ENCODE measurements at regions not wholly inside any gene's neighbourhood (a gene's known extent, or its start where the extent isn't known, plus 50 kb on each side); places are given as distances from the start of the nearest gene placed in this dataset.
"Not testable (repeated sequence)": the region's sequence is repeated elsewhere in the genome, so short reads cannot be mapped to it uniquely, and the experiment has no call there.

DNA sequence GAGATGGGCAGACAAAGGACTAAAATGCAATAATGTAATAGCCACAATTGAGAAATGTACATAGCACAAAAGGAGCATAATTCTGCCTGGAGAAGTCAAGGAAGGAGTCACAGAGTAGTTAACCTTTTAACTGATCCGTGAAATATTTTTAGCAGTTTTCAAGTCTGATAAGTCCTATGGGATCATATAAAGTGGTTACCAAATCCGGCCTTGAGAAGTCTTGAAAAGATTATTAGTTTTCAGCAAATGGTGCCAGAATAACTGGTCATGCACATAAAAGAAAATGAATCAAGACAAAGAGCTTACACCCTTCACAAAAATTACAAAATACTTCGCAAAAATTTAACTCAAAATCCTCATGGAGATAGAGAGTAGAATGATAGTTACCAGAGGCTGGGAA lies 788.7 kb upstream of the AMOT start:
- no peak for DNase-seq (ENCODE audit: low read depth, low spot score)
- no peak overlapping the region for H3K4me3 ChIP-seq (ENCODE audit: low read length)

DNA sequence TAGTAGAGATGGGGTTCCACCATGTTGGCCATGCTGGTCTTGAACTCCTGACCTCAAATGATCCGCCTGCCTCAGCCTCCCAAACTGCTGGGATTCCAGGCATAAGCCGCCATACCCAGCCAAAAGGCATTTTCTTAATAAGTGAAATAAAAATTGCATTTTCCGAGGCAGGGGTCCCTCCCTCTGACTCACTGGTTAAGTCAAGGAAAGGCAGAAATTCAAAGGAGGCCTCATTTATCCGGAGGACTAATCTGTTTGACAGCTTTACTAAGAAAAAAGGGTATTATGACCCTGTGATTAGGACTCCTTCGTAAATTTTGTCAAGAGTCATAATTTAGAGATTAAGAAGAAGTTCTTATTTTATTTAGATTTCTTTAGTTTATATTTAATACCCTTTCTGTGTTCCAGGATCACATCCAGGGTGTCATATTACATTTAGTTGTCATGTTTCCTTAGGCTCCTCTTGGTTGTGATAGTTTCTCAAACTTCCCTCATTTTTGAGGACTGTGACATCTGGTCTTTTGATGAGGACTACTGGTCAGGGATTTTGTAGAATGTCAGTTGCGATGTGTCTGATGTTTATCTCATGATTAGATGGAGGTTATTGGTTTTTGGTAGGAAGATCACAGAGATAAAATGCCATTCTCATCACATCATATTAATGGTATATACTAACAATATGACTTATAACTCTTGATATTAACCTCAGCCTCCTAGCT lies 753.7 kb upstream of the AMOT start:
- DNase-seq (ENCODE audit: low read depth, low spot score), result no peak
- H3K4me3 ChIP-seq (ENCODE audit: low read length), result no peak overlapping the region

DNA sequence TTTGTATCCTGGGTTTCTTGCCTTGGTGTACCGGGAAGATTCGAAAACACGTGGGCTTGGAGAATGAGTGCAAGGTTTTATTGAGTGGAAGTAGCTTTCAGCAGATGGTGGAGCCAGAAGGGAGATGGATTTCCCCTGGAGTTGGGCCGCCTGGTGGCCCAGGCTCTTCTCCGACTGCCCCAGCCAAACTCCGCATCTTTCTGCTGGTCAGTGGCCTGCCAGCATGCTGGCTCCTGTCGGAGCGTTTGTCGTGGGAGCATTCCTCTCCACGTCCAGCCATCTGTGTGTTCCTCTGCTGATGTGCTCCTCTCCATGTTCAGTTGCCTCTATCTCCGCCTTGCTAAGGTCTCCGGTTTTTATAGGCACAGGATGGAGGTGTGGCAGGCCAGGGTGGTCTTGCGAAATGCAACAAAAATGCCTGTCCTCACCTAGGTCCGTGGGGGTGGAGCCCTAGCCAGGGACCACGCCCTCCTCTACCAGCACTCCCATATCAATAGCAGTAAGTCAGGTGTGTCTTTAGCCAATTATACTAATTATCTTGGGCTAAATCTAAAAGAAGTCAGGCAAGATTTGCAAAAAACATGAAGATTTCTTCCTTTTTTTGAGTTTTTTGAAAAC lies 745.8 kb upstream of the AMOT start:
- no peak overlapping the region for H3K4me3 ChIP-seq (ENCODE audit: low read length)
- no peak for DNase-seq (ENCODE audit: low read depth, low spot score)

DNA sequence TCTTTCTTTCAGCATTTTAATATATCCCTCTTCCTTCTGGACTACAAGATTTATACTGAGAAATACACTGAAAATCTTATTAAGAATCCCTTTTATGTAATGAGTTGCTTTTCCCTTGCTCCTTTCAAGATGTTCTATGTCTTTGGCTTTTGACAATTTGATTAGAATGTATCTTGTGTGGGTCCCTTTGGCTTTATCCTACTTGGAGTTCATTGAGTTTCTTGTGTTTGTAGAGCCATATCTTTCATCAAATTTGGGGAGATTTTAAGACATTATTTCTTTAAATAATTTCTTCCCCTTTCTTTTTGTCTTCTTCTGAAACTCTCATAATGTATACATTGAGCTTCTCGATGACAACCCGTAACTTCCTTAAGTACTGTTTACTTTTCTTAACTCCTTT lies 739.9 kb upstream of the AMOT start:
- H3K4me3 ChIP-seq (ENCODE audit: low read length), result no peak overlapping the region
- no peak for DNase-seq (ENCODE audit: low read depth, low spot score)

DNA sequence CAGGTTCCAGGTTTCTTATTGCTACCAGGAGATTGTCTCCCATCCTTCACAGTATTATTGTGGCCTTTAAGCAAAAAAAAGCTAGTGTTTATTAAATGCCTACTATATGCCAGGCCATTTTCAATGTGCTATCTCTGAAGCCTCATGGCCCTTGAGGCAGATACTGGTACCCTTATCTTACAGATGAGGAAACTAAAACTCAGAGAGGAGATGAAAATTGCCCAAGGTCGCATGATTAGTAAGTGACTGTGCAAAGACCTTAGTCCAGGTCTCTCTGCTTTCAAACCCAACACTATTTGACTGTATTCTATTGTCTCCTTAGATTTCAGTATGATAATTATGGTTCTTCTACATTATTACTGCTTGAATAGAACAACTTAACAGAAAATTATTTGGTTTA lies 717.9 kb upstream of the AMOT start:
- no peak for DNase-seq (ENCODE audit: low read depth, low spot score)
- no peak overlapping the region for H3K4me3 ChIP-seq (ENCODE audit: low read length)

DNA sequence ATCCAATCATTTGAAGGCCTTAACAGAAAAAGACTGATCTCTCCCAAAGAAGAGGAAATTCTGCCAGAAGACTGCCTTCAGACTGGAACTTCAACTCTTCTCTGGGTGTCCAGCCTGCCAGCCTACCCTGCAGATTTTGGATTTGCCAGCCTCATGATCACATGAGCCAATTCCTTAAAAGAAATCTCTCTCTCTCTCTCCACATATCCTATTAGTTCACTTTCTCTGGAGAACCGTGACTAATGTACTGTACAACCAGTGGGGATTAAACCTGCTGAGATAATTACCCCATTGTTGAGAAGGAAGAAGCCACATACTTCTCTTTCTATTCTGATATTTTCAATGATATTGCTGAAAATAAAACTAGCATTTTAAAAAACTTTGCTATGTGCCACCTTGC lies 711.3 kb upstream of the AMOT start:
- no peak overlapping the region for H3K4me3 ChIP-seq (ENCODE audit: low read length)
- DNase-seq (ENCODE audit: low read depth, low spot score), result no peak

DNA sequence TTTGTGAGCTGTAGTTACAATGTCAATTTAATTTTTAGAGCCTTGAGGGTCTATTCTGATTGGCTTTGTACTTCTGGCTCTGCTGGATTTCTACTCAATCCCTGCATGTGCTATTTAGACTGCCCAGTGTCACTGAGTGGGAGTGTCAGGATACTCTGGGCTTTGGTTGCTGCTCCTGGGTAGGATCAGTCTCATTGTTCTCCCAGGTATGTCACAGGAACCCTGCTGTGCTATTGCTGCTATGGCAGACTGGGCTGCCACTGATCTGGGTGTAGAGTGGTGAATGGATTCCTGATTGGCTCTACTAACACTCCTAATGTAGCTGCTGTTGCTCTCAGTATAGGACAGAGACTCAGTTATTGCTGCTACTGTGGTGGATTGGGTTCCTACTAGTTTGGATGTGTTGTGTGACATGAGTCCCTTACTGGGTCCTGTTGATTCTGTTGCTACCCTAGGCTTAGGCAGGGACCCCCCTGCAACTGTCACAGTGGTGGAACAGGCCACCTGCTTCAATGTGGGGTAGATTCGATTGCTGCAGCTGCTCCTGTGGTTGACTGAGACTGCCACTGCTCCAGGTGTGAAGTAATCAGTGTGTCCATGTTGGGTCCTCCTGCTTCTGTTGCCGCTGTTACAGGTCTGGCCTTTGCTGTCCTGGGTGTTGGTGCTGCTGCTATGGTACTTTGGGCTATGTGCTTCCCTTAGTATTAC lies 707.8 kb upstream of the AMOT start:
- H3K4me3 ChIP-seq (ENCODE audit: low read length), result no peak overlapping the region
- peak; percentile 11 for DNase-seq (ENCODE audit: low read depth, low spot score)

DNA sequence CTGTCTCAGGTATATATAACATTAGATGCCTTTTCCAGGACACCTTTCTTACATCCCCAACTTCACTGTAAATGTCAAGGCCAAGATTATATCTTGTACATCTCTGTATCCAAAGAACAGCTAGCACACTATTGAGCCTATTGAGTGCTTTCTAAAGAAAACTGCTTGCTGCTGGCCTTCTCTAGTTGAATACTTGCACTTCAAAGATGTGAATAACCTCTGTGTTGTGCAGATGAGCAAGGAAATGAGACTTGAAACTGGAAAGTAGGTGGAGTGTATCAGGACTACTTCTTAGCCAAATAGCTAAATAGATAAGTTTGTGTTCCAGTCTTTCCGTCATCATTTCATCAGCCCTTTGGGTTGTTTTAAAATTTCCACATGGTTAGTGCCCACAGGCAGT lies 704.4 kb upstream of the AMOT start:
- DNase-seq (ENCODE audit: low read depth, low spot score), result no peak
- H3K4me3 ChIP-seq (ENCODE audit: low read length), result no peak overlapping the region

DNA sequence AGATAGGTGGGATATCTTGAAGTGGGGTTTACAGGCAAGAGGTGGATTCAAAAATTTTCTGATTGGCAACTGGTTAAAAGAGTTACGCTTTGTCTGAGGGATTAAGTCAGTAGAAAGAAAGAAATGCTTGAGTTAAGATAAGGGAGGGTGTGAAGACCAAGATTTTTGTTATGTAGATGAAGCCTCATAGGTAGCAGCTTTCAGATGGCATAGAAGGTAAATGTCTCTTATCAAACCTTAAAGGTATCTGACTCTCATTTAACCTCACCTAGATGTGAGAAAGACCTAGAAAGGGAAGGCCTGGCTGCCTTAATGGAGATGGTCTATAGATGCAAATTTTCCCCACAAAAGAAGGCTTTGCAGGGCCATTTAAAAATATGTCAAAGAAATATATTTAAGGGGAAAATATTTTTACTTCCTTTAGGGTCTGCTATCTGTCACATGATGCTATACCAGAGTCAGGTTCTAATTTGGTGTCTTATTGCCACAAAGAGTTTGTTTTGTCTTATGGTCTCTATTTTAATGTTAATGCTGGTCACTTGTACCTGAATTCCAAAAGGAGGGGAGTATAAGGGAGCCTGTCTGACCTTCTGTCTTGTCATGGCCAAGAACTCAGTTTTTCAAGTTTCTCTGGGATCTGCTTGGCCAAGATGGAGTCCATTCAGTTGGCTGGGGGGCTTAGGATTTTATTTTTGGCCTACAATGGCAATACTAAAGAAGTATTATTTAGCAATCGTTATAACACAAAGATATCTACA lies 699.1 kb upstream of the AMOT start:
- H3K4me3 ChIP-seq (ENCODE audit: low read length), result no peak overlapping the region
- DNase-seq (ENCODE audit: low read depth, low spot score), result no peak

DNA sequence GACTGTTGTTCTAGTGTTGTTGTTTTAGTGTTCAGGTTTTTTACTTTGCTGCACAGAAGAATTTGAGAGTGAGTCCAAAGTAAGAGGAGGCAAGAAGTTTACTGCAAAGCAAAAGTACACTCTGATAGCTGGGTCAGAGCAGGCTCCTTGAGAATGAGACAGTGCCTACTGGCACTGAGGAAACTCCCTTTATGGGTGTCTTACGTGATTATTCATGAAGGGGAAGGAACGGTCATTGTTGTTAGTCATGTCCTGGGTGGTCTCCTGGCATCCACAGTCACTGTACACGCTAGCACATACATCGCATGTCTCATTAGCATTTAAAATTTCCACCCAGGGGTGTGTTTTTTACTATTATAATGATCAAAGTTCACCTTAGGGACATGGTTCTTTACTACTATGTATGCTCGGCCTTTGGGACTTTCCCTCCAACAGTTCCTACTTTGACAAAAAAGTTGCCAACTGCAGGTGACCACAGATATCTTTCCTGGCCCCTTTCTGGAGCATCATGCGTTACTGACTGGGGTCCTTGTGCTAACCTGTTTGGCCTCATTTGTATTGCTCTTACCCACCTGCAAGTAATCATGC lies 688.9 kb upstream of the AMOT start:
- H3K4me3 ChIP-seq (ENCODE audit: low read length), result no peak overlapping the region
- no peak for DNase-seq (ENCODE audit: low read depth, low spot score)

DNA sequence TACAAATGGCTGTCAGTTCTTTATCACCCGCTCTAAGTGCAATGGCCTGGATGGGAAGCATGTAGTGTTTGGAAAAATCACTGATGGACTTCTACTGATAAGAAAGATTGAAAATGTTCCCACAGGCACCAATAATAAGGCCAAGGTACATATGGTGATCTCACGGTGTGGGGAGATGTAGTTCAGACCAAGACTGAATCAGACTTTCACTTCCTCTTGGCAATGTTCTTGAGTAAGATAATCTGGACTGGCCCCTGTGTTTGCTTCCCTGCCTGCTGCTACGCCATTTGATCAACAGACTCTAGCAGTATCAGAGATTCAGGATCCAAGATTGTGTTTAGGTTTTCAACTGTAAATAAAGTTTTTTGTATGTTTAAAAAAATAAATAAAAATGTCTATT lies 682.2 kb upstream of the AMOT start:
- no peak for DNase-seq (ENCODE audit: low read depth, low spot score)
- H3K4me3 ChIP-seq (ENCODE audit: low read length), result no peak overlapping the region

DNA sequence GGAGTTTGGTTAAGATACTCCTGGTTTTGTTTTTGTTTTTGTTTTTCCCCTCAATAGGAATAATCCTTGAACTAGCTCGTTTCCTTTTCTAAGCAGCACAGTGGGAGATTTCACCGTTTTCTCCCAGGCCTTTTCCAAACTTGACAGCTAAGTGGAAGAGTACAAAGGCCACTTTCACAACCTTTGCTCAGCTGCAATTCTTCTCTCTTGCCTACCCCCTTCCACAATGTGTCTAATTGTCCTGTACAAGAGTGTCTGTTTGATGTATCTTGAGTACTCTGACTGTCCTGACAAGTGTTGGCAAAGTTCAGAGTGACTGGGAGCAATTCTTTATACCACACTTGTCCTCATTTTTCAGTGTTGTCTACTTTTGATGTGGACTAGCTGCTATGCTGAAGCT lies 674.3 kb upstream of the AMOT start:
- DNase-seq (ENCODE audit: low read depth, low spot score), result no peak
- H3K4me3 ChIP-seq (ENCODE audit: low read length), result no peak overlapping the region

DNA sequence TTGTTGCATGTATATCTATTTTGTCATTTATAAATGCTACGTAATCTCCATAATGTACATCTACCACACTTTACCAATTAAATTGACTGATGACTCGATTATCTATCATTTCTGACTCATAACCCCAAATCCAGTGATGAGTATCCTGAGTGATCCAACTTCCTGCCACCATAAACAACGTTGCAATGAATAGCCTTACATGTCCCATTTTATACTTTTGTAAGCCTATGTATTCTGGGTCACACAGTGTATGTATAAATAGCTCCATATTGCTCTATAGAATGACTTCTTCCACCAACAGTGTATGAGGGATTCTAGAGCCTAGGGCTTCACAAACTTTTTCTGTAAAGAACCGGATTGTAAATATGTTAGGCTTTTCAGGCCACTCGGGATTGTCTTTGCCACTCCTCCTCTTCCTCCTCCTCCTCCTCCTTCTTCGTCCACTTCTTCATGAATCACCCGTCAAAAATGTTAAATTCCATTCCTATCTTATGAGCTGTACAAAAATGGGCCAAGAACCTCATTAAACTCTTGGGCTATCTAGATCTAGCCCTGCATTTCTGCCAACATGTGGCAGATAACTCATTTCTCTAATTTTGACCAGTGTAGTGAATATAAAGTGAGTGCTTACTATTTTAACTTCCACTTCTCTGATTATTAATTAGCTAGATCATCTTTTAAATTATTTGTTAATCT lies 672.2 kb upstream of the AMOT start:
- DNase-seq (ENCODE audit: low read depth, low spot score), result no peak
- H3K4me3 ChIP-seq (ENCODE audit: low read length), result no peak overlapping the region

DNA sequence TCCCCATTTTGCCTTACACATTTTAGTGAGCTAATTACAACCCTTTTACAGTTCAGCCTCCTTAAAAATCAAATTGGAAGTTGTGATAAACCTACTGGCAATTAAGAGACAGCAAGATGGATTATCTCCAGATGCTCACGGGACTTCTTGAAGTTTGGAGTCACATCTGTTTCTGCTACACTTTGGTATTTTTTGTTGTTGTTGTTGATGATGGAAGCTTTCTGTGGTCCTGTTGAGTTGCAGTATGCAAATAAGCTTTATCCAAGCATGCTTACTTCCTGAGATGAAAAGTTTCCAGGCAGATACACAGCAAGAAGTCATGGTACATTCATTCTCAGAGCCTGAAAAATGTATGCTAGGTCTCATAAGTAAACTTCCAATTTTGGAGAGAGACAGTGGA lies 670.0 kb upstream of the AMOT start:
- H3K4me3 ChIP-seq (ENCODE audit: low read length), result no peak overlapping the region
- no peak for DNase-seq (ENCODE audit: low read depth, low spot score)

DNA sequence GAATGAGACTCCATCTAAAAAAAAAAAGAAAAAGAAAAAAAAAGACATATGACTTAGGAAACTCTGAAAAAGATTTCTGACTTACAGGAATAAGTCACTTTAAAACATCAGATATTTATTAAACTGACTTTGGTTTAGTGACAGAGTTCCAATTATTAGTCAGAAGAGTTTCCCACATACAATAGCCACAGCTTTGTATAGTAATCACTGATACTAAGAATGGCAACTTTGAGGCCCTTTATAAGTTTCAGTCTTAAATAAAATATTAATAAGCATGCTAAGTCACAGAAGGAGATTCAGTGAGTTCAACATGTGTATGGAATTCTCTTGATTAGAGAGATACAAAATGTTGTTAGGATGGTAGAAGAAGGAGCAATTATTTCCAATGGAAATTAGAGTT lies 652.3 kb upstream of the AMOT start:
- no peak overlapping the region for H3K4me3 ChIP-seq (ENCODE audit: low read length)
- no peak for DNase-seq (ENCODE audit: low read depth, low spot score)

DNA sequence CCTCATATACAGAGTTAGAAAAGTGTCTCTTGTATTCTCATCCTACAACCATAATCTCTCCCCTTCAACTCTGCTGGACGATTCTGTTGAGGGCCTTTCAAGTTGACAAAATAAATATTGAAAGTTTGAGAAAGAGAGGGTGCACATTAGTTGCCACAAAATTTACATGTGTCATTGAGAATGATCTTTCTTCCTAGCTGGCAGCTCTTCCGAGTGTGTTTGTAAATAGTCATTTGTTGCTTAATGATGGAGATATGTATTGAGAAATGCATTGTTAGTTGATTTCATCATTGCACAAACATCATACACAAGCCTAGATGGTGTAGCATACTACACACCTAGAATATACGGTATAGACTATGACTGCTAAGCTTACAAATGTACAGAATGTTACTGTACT lies 632.8 kb upstream of the AMOT start:
- H3K4me3 ChIP-seq (ENCODE audit: low read length), result no peak overlapping the region
- DNase-seq (ENCODE audit: low read depth, low spot score), result no peak

DNA sequence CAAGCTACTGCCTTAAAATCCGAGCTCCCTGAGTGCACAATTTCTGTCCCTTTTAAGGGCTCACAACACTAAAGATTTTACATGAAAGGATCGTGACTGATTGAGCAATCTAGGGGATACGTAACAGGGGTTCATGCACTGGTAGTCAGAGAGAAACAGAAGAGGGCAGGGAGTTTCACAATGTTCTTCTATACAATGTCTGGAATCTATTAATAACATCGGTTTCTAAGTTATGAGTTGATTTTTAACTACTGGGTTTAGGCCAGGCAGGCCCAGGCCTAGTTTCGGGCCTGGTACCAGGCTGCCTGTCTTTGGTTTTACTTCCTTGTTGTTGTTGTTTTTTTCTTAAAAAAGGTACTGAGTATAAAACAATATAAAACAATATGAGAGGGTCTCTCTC lies 632.4 kb upstream of the AMOT start:
- not testable (repeated sequence) for H3K4me3 ChIP-seq (ENCODE audit: low read length); DNase-seq (ENCODE audit: low read depth, low spot score)

DNA sequence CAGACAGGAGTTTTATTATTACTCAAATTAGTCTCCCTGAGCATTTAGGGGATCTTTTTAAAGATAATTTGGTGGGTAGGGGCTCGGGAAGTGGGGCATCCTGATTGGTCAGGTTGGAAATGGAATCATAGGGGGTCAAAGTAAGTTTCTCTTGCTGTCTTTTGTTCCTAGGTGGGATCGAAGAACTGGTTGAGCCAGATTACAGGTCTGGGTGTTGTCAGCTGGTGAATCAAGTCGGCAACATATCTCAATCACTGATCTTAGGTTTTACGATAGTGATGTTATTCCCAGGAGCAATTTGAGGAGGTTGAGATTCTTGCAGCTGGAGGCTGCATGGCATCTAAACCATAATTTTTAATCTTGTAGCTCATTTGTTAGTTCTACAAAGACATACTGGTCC lies 629.5 kb upstream of the AMOT start:
- no peak for DNase-seq (ENCODE audit: low read depth, low spot score)
- H3K4me3 ChIP-seq (ENCODE audit: low read length), result no peak overlapping the region

DNA sequence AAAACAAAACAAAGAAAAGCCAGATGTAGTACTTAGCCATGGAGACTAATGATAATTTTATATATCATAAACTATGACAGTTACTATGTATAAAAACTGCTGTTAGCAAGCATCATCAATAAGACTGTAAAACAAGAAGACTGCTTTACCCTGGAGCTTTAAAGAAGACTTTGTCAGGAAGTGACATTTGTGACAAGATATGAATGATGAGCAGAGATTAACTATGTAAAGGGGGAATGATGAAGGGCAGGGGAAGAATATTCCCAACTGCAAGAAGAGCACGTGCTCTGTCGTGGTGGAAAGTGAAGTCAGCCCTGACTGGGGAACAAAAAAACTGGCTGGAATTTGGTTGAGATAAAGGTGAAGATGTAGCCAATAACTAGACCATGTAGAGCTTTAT lies 617.1 kb upstream of the AMOT start:
- no peak for DNase-seq (ENCODE audit: low read depth, low spot score)
- H3K4me3 ChIP-seq (ENCODE audit: low read length), result no peak overlapping the region

Data from Jurkat, Clone E6-1 (cell line).